DMS 273 treated with DMSO at 0.1 percent for 48 hours (cell line): ENCODE measurements at regions not wholly inside any gene's neighbourhood (a gene's known extent, or its start where the extent isn't known, plus 50 kb on each side); places are given as distances from the start of the nearest gene placed in this dataset.

Experiments used
- DNase-seq: peaks from one replicate; lab custom pipeline; 2025; lab: John Stamatoyannopoulos, UW

DNA sequence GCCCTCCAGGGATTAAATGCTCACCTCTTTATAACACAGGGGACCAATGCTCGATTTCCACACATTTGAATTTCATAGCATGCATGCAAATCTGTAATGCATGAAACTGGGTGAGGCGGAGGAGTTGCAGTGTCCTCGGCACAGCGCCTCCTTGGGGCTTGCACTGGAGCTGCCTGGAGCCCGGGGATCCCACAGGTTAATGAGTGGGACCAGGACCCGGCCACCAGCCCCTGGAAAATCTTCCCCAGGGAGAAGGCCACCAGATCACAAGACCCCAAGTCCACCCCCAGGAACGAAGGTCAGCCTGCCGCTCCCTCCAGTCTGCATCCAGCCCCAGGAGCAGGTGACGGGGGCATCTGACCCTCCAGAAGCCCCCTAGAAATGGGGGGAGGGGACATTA is 119.1 kb downstream of the MN1 start:
- no peak for DNase-seq

DNA sequence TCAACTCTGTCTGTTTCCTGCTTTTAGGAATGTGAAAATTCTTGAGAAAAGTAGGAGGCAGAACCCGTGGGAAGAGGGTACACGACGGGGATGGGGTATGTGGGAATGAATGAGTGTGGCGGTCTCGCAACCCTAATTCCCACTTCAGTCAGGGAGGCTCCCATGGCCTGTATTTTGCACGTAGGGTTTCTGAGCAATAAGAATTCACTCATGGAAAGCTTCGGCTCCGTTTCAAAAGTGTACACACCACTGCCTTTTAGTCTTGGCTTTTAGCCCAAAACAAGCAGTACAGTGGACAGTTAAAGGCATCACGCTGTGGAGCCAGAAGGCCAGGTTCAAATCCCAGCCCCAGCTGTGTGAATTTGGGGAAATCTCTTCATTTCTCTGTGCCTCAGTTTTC is 116.7 kb downstream of the MN1 start:
- DNase-seq, result no peak

DNA sequence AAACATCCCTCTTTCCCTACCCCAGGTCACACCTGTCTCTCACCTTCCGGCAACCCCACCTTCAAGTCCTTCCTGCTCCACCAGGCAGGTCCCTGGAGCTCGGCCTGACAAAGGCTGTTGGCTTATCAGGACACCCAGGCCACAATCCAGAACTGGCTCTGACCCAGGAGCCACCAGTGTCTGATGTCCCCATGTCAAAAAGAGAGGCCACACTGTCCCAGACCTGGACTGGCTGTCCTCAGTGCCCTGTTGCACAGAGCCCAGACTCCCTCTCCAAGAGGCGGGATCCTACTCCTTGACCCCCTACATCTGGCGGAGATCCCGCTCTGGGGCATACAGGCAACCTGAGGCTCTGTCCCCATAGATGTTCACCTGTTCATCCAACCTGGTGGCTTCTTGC is 116.0 kb downstream of the MN1 start:
- no peak for DNase-seq

DNA sequence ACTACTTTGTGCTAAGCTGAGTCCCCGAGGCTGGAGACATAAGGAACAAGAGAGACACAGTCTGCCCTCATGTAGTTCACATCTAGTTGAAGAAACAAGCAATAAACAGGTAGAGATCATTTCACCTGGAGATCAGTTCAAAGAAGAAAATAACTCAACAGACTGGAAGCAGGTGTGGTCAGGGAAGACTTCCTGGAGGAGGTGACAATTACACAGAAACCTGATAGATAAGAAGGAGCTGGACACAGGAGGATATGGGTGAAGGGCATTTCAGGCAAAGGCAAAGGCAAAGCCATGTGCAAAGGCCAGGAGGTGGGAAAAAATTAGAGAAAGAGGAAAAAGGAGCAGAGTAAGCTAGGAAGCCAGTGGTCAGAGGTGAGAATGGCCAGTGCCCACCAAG is 115.6 kb downstream of the MN1 start:
- DNase-seq, result no peak

DNA sequence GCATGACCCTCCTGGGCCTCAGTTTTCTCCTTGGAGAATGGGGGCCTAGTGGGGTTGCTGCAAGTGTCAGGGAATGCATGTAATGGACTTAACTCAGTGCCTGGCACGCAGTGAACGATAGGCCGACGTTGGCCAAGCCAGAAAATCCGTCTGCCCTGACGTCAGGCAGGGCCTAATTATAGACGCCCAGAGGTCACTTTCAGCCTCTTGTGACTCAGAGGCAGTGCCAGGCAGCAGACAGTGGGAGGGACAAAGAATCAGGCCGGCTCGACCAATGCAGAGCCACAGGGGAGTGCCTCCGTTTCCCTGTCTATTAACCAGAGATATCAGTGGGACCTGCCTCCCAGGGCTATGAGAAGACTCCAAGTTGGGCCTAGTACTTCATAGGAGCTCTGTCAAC is 115.0 kb downstream of the MN1 start:
- no peak for DNase-seq

DNA sequence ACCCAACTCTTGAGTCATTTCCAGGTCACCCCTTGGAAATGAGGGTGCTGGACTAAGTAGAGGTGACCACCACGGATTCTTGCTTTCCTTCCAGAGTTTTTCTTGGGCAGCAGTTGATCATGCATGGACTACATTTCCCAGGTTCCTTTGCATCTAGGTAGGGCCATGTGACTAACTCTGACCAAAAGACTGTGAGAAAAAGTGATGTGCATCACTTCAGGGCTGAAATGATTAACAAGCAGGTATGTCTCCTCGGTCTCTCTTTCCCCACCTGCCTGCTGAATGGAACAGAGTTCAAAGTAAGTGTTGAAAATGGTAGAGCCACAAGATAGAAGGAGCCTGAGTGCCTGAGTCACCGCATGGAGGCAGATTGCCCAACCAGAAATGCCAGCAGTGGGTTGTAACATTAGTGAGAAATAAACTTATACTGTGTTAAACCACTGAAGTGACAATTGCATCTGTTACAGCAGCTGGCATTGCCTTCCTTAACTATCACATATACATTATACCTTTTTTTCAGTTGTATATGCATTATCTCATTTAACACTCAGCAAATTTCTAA is 113.5 kb downstream of the MN1 start:
- no peak for DNase-seq

DNA sequence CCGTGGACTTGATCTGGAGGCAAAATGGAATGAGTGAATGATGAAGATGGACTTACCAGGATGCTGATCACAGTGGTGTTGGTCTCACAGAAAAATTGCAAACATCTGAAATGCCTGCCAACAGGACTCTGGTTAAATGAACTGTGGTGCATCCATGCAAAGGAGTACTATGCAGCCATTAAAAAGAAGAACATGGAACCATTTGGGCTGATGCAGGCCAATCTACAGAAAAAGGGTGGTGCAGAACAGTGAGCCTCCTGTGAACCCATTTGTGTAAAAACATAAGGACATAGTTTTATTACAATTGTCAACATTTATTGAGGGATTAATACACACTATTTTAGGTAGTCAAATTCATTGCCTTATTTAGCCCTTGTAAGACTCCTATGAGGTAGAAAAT is 111.9 kb downstream of the MN1 start:
- no peak for DNase-seq

DNA sequence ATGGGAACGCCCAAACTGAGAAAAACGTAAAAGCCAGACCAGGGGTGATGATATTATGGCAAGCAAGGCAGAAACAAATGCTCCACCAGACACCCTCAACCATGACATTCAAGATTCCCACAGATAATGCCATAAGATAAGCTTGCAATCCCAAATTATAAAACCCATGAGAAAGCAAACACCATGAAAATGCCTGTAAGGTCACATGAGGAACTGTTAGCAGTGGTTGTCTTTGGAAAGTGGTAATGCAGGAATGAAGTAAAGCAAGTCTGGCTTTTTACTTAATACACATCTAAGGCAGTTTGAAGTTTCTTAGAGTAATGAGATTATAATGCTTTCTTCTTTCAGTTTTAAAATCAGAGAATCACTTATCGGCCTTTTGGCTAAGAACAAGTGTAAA is 111.0 kb downstream of the MN1 start:
- no peak for DNase-seq

DNA sequence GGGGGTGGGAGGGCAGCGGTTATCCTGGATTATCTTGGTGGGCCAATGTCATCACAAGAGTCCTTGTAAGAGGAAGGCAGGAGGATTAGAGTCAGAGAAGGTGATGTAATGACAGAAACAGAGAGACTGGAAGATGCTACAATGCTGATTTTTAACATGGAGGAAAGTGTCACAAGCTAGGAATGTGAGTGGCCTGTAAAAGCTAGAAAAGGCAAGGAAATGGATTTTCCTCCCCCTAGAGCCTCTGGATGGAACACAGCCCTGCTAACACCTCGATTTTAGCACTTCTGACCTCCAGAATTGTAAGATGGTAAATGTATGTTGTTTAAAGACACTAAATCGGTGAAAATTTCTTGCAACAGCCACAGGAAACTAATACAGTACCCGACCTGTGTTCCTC is 109.3 kb downstream of the MN1 start:
- DNase-seq, result no peak

DNA sequence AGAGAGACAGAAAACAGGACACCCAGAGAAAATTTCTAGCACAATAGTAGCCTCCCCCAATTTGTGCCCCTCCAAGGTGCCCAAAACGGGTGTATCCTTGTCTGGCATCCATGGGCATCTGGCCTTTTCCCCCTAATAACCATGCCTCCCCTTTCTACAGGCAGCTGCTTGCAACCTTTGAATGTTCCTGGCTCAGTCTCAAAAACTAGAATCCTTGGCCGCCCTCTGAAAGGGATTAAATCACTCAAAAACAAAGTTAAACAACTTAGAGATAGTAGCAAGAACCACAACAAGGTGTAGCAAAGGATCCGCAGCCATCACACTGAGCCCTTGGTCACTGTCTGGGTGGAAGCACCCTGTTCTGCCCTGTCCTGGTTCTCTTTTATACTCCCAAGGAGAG is 105.6 kb downstream of the MN1 start:
- no peak for DNase-seq

DNA sequence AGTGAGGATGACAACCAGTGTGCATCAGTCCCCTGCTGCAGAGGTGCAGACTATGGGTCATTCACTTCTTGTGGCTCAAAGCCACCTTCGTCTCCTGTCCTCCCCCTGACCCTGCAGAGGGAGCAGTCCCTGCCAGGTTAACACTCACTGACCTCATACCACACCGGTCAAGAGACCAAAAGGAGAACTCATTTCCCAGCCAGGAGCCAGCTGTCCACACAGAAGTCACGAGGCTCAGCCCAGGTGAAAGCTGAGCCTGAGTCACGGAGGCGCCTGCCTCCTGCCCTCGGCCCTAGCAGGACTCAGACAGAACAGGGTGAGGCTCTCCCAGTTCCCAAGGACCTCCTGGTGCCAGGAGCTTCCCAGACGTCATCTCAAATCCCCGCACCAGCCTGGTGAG is 103.7 kb downstream of the MN1 start:
- DNase-seq, result no peak
